H1 (cell line): ENCODE measurements at regions not wholly inside any gene's neighbourhood (a gene's known extent, or its start where the extent isn't known, plus 50 kb on each side); places are given as distances from the start of the nearest gene placed in this dataset.

Source experiments
- CTCF ChIA-PET: fragments of 300-600 bp; sonication (Branson Sonifier 250); formaldehyde crosslinking; loops from one replicate; lab custom pipeline; 2021; ENCODE audit not compliant: partially characterized antibody; lab: Charles Lee
- POLR2A ChIA-PET: fragments of 300-600 bp; sonication (Branson Sonifier 250); formaldehyde crosslinking; loops from one replicate; lab custom pipeline; 2021; ENCODE audit warnings: inconsistent platforms; ENCODE audit not compliant: partially characterized antibody; lab: Charles Lee
- DNase-seq, 2 experiments: peaks; one replicate each; pipeline versions ENCODE4 v3.0.0 to v3.0.0-alpha.2; 2010 to 2022; ENCODE audit warnings: low spot score in 2 of 2, low read depth in 1 of 2, mixed read lengths in 1 of 2
- FAIRE-seq: peaks from 2 replicates; lab custom pipeline; 2011; peaks lifted over from hg19 to GRCh38; lab: Jason Lieb, UNC
- H2AFZ ChIP-seq: 2 replicates; pipeline ENCODE4 v1.8.1; 2012; ENCODE audit warnings: low read length, inconsistent platforms
- H2AK5ac ChIP-seq: 2 replicates; pipeline ENCODE4 v1.6.1; 2013; ENCODE audit warnings: low read depth, low read length
- H2BK120ac ChIP-seq: replicated peaks from 2 replicates; pipeline ENCODE3; 2013; ENCODE audit warnings: low read depth, low read length, inconsistent platforms
- H2BK12ac ChIP-seq: 2 replicates; pipeline ENCODE4 v1.6.1; 2013; ENCODE audit warnings: low read depth, low read length
- H2BK15ac ChIP-seq: 2 replicates; pipeline ENCODE4 v1.6.1; 2013; ENCODE audit warnings: low read length
- H2BK20ac ChIP-seq: 2 replicates; pipeline ENCODE4 v1.6.1; 2013; ENCODE audit warnings: low read length
- H2BK5ac ChIP-seq: 2 replicates; pipeline ENCODE4 v1.6.1; 2013; ENCODE audit warnings: low read depth, low read length
- H3K14ac ChIP-seq: 2 replicates; pipeline ENCODE4 v1.6.1; 2013; ENCODE audit warnings: inconsistent platforms; ENCODE audit not compliant: insufficient read length
- H3K18ac ChIP-seq: 2 replicates; pipeline ENCODE4 v1.6.1; 2013; ENCODE audit warnings: low read length; ENCODE audit errors: extremely low read depth
- H3K23ac ChIP-seq: 2 replicates; pipeline ENCODE4 v1.6.1; 2013; ENCODE audit warnings: inconsistent platforms; ENCODE audit not compliant: insufficient read length
- H3K23me2 ChIP-seq: 2 replicates; pipeline ENCODE4 v1.6.1; 2013; ENCODE audit warnings: low read depth, low read length
- H3K27ac ChIP-seq: 2 replicates; pipeline ENCODE4 v1.6.1; 2011; ENCODE audit warnings: low read depth, low read length, inconsistent platforms
- H3K27me3 ChIP-seq, 4 experiments: replicated peaks in 1 of 4; 1 replicate in 1 of 4; 2 replicates in 3 of 4; pipeline versions ENCODE4 v1.6.1 to v1.8.1; 2011 to 2013; ENCODE audit warnings: low read length in 3 of 4, mild to moderate bottlenecking in 3 of 4, inconsistent platforms in 2 of 4, mixed read lengths in 2 of 4, moderate library complexity in 1 of 4; ENCODE audit not compliant: control insufficient read depth in 3 of 4, insufficient read depth in 3 of 4; ENCODE audit errors: extremely low read depth in 1 of 4
- H3K36me3 ChIP-seq, 4 experiments: 2 replicates each; pipeline versions ENCODE4 v1.6.1 to v1.8.1; 2011 to 2013; ENCODE audit warnings: mild to moderate bottlenecking in 4 of 4, low read length in 3 of 4, moderate library complexity in 2 of 4, control low read depth in 1 of 4, inconsistent platforms in 1 of 4; ENCODE audit not compliant: insufficient read depth in 4 of 4, control insufficient read depth in 2 of 4
- H3K4ac ChIP-seq: replicated peaks from 2 replicates; pipeline ENCODE3; 2013; ENCODE audit warnings: low read length, low read depth, mixed read lengths, inconsistent platforms; ENCODE audit not compliant: insufficient read length
- H3K4me1 ChIP-seq, 4 experiments: replicated peaks in 1 of 4; 1 replicate in 1 of 4; 2 replicates in 3 of 4; pipeline versions ENCODE4 v1.6.1 to v1.8.1; 2011 to 2013; ENCODE audit warnings: low read length in 3 of 4, inconsistent platforms in 2 of 4, mixed read lengths in 1 of 4; ENCODE audit not compliant: insufficient read depth in 4 of 4, control insufficient read depth in 3 of 4
- H3K4me2 ChIP-seq, 2 experiments: 2 replicates each; pipeline versions ENCODE4 v1.6.1 to v1.8.1; 2011 to 2013; ENCODE audit warnings: low read depth in 2 of 2, low read length in 2 of 2, control low read depth in 1 of 2, inconsistent platforms in 1 of 2, mild to moderate bottlenecking in 1 of 2; ENCODE audit not compliant: insufficient read depth in 1 of 2
- H3K4me3 ChIP-seq, 4 experiments: fragments of 200-600, 300-600 bp in 1 of 4; sonication (generic), shearing (Covaris generic), sonication (Bioruptor Twin) in 1 of 4; 2 replicates each; pipeline versions ENCODE4 v1.5.1 to v1.8.1; 2011 to 2016; ENCODE audit warnings: low read length in 4 of 4, low read depth in 3 of 4, control low read depth in 2 of 4, inconsistent platforms in 2 of 4, mild to moderate bottlenecking in 2 of 4, mixed read lengths in 1 of 4, moderate library complexity in 1 of 4; ENCODE audit not compliant: insufficient read depth in 2 of 4; ENCODE audit errors: extremely low read depth in 1 of 4
- H3K56ac ChIP-seq: replicated peaks from 2 replicates; pipeline ENCODE3; 2013; ENCODE audit warnings: low read depth, mild to moderate bottlenecking, mixed read lengths, low read length, inconsistent platforms; ENCODE audit not compliant: insufficient read length
- H3K79me1 ChIP-seq: 2 replicates; pipeline ENCODE4 v1.6.1; 2013; ENCODE audit warnings: low read depth, low read length, control low read depth
- H3K79me2 ChIP-seq, 2 experiments: 2 replicates each; pipeline versions ENCODE4 v1.6.1 to v1.8.1; 2012 to 2013; ENCODE audit warnings: low read length in 2 of 2, mild to moderate bottlenecking in 2 of 2, inconsistent platforms in 1 of 2; ENCODE audit not compliant: insufficient read depth in 2 of 2, control insufficient read depth in 1 of 2
- H3K9ac ChIP-seq, 4 experiments: replicated peaks in 1 of 4; 1 replicate in 1 of 4; 2 replicates in 3 of 4; pipeline versions ENCODE4 v1.6.1 to v1.8.1; 2011 to 2013; ENCODE audit warnings: low read depth in 3 of 4, low read length in 3 of 4, control low read depth in 2 of 4, mild to moderate bottlenecking in 2 of 4, moderate library complexity in 2 of 4, inconsistent platforms in 1 of 4; ENCODE audit errors: extremely low read depth in 1 of 4
- H3K9me3 ChIP-seq, 2 experiments: 2 replicates each; pipeline versions ENCODE4 v1.6.1 to v1.8.1; 2012 to 2013; ENCODE audit warnings: mild to moderate bottlenecking in 2 of 2, moderate library complexity in 2 of 2, control low read depth in 1 of 2, inconsistent platforms in 1 of 2, low read depth in 1 of 2, low read length in 1 of 2, mixed read lengths in 1 of 2; ENCODE audit not compliant: insufficient read depth in 2 of 2
- H4K20me1 ChIP-seq, 2 experiments: replicated peaks in 1 of 2; 2 replicates each; pipeline versions ENCODE3 to v1.8.1; 2011 to 2013; ENCODE audit warnings: inconsistent platforms in 2 of 2, low read length in 2 of 2, mild to moderate bottlenecking in 1 of 2; ENCODE audit not compliant: insufficient read depth in 2 of 2, control insufficient read depth in 1 of 2
- H4K5ac ChIP-seq: 2 replicates; pipeline ENCODE4 v1.6.1; 2013; ENCODE audit warnings: low read length, low read depth, mixed read lengths, inconsistent platforms; ENCODE audit not compliant: insufficient read length
- H4K8ac ChIP-seq: 2 replicates; pipeline ENCODE4 v1.8.0; 2013; ENCODE audit warnings: mild to moderate bottlenecking, moderate library complexity, low read length, inconsistent platforms; ENCODE audit not compliant: insufficient read depth; ENCODE audit errors: extremely low read depth
- H4K91ac ChIP-seq: replicated peaks from 2 replicates; pipeline ENCODE3; 2013; ENCODE audit warnings: low read length, mixed read lengths, inconsistent platforms; ENCODE audit not compliant: insufficient read length
- ASH2L ChIP-seq: fragments of 200-600, 300-600 bp; sonication (generic); IDR thresholded peaks from one replicate; pipeline ENCODE4 v1.7.1; 2017; ENCODE audit warnings: low read length
- BRCA1 ChIP-seq: IDR thresholded peaks from 2 replicates; pipeline ENCODE4 v1.6.1; 2012; ENCODE audit warnings: low read depth, low read length, improper control_type of control experiment
- EP300 ChIP-seq, 2 experiments: IDR thresholded peaks; 1 replicate in 1 of 2; 2 replicates in 1 of 2; pipeline ENCODE4 v1.6.1; 2011 to 2012; ENCODE audit warnings: low read depth in 2 of 2, low read length in 2 of 2, mild to moderate bottlenecking in 2 of 2, borderline replicate concordance in 1 of 2, inconsistent platforms in 1 of 2, moderate library complexity in 1 of 2
- EZH2 ChIP-seq: fragments of 200-600 bp; sonication (generic); IDR thresholded peaks from 2 replicates; pipeline ENCODE4 v1.7.1; 2012; ENCODE audit warnings: low read depth, mild to moderate bottlenecking, moderate library complexity, low read length, inconsistent platforms; ENCODE audit not compliant: severe bottlenecking
- GTF2F1 ChIP-seq: IDR thresholded peaks from 2 replicates; pipeline ENCODE4 v1.6.1; 2012; ENCODE audit warnings: low read depth, low read length, improper control_type of control experiment, borderline replicate concordance
- JUND ChIP-seq: IDR thresholded peaks from 2 replicates; pipeline ENCODE4 v1.6.1; 2011; ENCODE audit warnings: mild to moderate bottlenecking, improper control_type of control experiment, low read length
- SIN3A ChIP-seq, 2 experiments: IDR thresholded peaks in 1 of 2; conservative IDR thresholded peaks in 1 of 2; 2 replicates each; pipeline ENCODE4 v1.6.1; 2011 to 2012; ENCODE audit warnings: low read length in 2 of 2, improper control_type of control experiment in 1 of 2, low read depth in 1 of 2, mild to moderate bottlenecking in 1 of 2
- SIRT6 ChIP-seq: IDR thresholded peaks from one replicate; pipeline ENCODE4 v1.7.1; 2012; ENCODE audit warnings: low read length, inconsistent platforms
- SIX5 ChIP-seq: IDR thresholded peaks from 2 replicates; pipeline ENCODE4 v1.6.1; 2011; ENCODE audit warnings: mild to moderate bottlenecking, low read depth, low read length
- SP4 ChIP-seq: IDR thresholded peaks from 2 replicates; pipeline ENCODE4 v1.6.1; 2012; ENCODE audit warnings: low read length, inconsistent platforms
- TEAD4 ChIP-seq: IDR thresholded peaks from 2 replicates; pipeline ENCODE4 v1.6.1; 2012; ENCODE audit warnings: low read depth, low read length, inconsistent platforms, mixed read lengths
- WGBS, 2 experiments: shearing (Covaris generic) in 1 of 2; methylation state at CpG; one replicate each; pipeline versions ENCODE4 v1.1.6 to v1.1.7; 2013 to 2015; ENCODE audit warnings: low lambda C conversion rate in 2 of 2, mixed read lengths in 2 of 2, inconsistent platforms in 1 of 2, low coverage in 1 of 2, missing lambda C conversion rate in 1 of 2; ENCODE audit not compliant: insufficient replicate concordance in 2 of 2, insufficient coverage in 1 of 2, insufficient read length in 1 of 2; ENCODE audit errors: extremely low coverage in 1 of 2, missing lambda C conversion rate in 1 of 2; 5-methylcytosine and 5-hydroxymethylcytosine counted together

- H3K23me2 ChIP-seq = no peaks in the 10 kb centered on the region
- H2BK15ac ChIP-seq = no peak overlapping the region
- H2BK120ac ChIP-seq = no peak overlapping the region
- TF ChIP-seq EP300 (IDR thresholded peaks at IDR 0.05; ENCODE audit: borderline replicate concordance in 1 of 2, low read depth in 2 of 2, low read length in 2 of 2) (no peak), GTF2F1 (no peak), SIN3A (conservative IDR thresholded peaks at IDR 0.05 in 1 of 2, IDR thresholded peaks at IDR 0.05 in 1 of 2; ENCODE audit: low read depth in 1 of 2, low read length in 2 of 2) (no peak), SIX5 (no peak), EZH2 (no peak), SP4 (no peak), JUND (no peak), TEAD4 (no peak), BRCA1 (no peak), ASH2L (no peak), SIRT6 (no peak)
- no peak overlapping the region for H3K23ac ChIP-seq
- no peak overlapping the region for H4K8ac ChIP-seq
- ChIA-PET POLR2A (no interaction called here), CTCF (interaction anchor here (0.6 to 1.6 kb wide), 7 partner anchors 13 to 877 kb away, joined by 3 to 4 read pairs (median 3); no protein-coding TSS in a partner anchor)
- no peak overlapping the region for H3K18ac ChIP-seq
- H2BK5ac ChIP-seq = peak overlapping the region; percentile 20; the same call in 1 of the 2 replicates
- no peaks in the 10 kb centered on the region for H4K20me1 ChIP-seq
- no peak overlapping the region for H2AK5ac ChIP-seq
- no peak overlapping the region for H3K56ac ChIP-seq
- no peak overlapping the region for H3K4ac ChIP-seq
- H3K36me3 ChIP-seq = no peaks in the 10 kb centered on the region
- no peak overlapping the region; the same call in 1 of the 2 replicates for H3K27ac ChIP-seq
- H3K79me2 ChIP-seq = no peaks in the 10 kb centered on the region
- no peak overlapping the region for H2BK12ac ChIP-seq
- H3K9me3 ChIP-seq = no peaks in the 10 kb centered on the region
- H4K5ac ChIP-seq = no peak overlapping the region
- no peak overlapping the region for H3K14ac ChIP-seq
- H3K27me3 ChIP-seq = no peaks in the 10 kb centered on the region
- H2AFZ ChIP-seq = peak overlapping the region; percentile 92
- DNase-seq (peak in 1 of 2 experiments; percentile 48), FAIRE-seq (no peak)
- WGBS, 2 experiments = 83% methylated on average over 20 of the region's 22 CpGs; no CpG with 5 or more reads in 1 of the 2 experiments
- peak overlapping the region in 1 of 2 experiments; percentile 6; a peak in 2 of 4 replicates for H3K4me2 ChIP-seq
- no peaks in the 10 kb centered on the region for H3K79me1 ChIP-seq
- no peak overlapping the region for H3K4me3 ChIP-seq
- H3K4me1 ChIP-seq = peaks cover 0 to 19% (median 11%) of the 10 kb centered on the region in 4 experiments; a peak in 5 of 7 replicates
- no peak overlapping the region for H3K9ac ChIP-seq
- H4K91ac ChIP-seq = no peak overlapping the region
- H2BK20ac ChIP-seq = no peak overlapping the region
Measured at GRCh38 chr10:130809761-130810515, 501.6 kb downstream of the TCERG1L start.
